Ishikawa (cell line): ENCODE measurements at regions not wholly inside any gene's neighbourhood (a gene's known extent, or its start where the extent isn't known, plus 50 kb on each side); places are given as distances from the start of the nearest gene placed in this dataset.

Experiments used
- CEBPB ChIP-seq: IDR thresholded peaks from 2 replicates; pipeline ENCODE4 v1.6.1; 2012
- EP300 ChIP-seq: IDR thresholded peaks from 2 replicates; pipeline ENCODE4 v1.6.1; 2012; ENCODE audit warnings: borderline replicate concordance
- FOXM1 ChIP-seq: IDR thresholded peaks from 2 replicates; pipeline ENCODE4 v1.6.1; 2012; ENCODE audit warnings: low read depth, borderline replicate concordance
- TAF1 ChIP-seq: IDR thresholded peaks from 2 replicates; pipeline ENCODE4 v1.6.1; 2012; ENCODE audit warnings: low read depth, mild to moderate bottlenecking
- TCF12 ChIP-seq: IDR thresholded peaks from 2 replicates; pipeline ENCODE4 v1.6.1; 2012; ENCODE audit warnings: low read depth
- TF ChIP-seq, protein P1 (sequence below): IDR thresholded peaks from 2 replicates; pipeline ENCODE4 v1.6.1; 2012
- TF ChIP-seq, protein P2 (sequence below): IDR thresholded peaks from 2 replicates; pipeline ENCODE4 v1.6.1; 2012; ENCODE audit warnings: low read depth, mild to moderate bottlenecking

DNA sequence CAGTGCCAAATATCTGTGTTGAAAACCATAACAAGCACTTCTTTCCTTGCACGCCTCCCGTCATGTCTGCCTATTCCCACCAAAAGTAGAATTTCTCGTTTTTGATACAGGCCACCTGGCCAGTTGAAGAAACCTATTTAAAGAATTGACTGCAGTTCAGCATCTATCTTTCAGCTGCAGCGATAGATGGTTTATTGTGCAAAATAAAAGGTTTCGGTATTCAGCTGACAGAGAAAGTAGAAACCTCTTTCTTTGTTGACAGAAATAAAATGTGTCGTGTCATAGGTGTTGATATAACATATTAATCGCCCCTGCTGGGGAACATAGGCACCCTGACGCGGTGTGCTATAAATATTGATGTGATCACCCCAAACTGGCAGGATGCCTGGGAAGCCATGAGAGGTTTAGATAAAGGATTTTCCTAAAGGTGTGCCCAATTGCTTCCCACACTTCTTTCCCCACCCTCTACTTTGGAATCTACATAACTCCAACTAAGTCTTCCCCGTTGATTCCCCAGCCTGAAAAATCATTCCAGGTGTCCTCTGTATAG lies 570.4 kb downstream of the CCDC85A start:
- TF ChIP-seq TCF12 (no peak), FOXM1 (no peak), TAF1 (no peak), CEBPB (no peak), EP300 (no peak)
- TF ChIP-seq, protein P1, sequence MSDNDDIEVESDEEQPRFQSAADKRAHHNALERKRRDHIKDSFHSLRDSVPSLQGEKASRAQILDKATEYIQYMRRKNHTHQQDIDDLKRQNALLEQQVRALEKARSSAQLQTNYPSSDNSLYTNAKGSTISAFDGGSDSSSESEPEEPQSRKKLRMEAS, result no peak
- TF ChIP-seq, protein P2, sequence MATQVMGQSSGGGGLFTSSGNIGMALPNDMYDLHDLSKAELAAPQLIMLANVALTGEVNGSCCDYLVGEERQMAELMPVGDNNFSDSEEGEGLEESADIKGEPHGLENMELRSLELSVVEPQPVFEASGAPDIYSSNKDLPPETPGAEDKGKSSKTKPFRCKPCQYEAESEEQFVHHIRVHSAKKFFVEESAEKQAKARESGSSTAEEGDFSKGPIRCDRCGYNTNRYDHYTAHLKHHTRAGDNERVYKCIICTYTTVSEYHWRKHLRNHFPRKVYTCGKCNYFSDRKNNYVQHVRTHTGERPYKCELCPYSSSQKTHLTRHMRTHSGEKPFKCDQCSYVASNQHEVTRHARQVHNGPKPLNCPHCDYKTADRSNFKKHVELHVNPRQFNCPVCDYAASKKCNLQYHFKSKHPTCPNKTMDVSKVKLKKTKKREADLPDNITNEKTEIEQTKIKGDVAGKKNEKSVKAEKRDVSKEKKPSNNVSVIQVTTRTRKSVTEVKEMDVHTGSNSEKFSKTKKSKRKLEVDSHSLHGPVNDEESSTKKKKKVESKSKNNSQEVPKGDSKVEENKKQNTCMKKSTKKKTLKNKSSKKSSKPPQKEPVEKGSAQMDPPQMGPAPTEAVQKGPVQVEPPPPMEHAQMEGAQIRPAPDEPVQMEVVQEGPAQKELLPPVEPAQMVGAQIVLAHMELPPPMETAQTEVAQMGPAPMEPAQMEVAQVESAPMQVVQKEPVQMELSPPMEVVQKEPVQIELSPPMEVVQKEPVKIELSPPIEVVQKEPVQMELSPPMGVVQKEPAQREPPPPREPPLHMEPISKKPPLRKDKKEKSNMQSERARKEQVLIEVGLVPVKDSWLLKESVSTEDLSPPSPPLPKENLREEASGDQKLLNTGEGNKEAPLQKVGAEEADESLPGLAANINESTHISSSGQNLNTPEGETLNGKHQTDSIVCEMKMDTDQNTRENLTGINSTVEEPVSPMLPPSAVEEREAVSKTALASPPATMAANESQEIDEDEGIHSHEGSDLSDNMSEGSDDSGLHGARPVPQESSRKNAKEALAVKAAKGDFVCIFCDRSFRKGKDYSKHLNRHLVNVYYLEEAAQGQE, result no peak
